Mucosa of rectum (tissue), 2 donors: ENCODE measurements at regions not wholly inside any gene's neighbourhood (a gene's known extent, or its start where the extent isn't known, plus 50 kb on each side); places are given as distances from the start of the nearest gene placed in this dataset.

Source experiments
- H3K27ac ChIP-seq, 2 donors: one replicate each; pipeline ENCODE4 v1.7.0; 2013; ENCODE audit warnings: inconsistent platforms in 2 of 2, low read depth in 2 of 2, low read length in 2 of 2
- H3K27me3 ChIP-seq, 2 donors: one replicate each; pipeline ENCODE4 v1.7.0; 2013; ENCODE audit warnings: low read length in 2 of 2; ENCODE audit not compliant: control insufficient read depth in 2 of 2, insufficient read depth in 2 of 2
- H3K36me3 ChIP-seq, 2 donors: one replicate each; pipeline ENCODE4 v1.7.0; 2013; ENCODE audit warnings: low read length in 2 of 2; ENCODE audit not compliant: control insufficient read depth in 2 of 2, insufficient read depth in 2 of 2
- H3K4me1 ChIP-seq, 2 donors: one replicate each; pipeline ENCODE4 v1.7.0; 2013; ENCODE audit warnings: low read length in 2 of 2, mild to moderate bottlenecking in 1 of 2; ENCODE audit not compliant: control insufficient read depth in 2 of 2, insufficient read depth in 2 of 2
- H3K4me3 ChIP-seq, 2 donors: one replicate each; pipeline ENCODE4 v1.7.0; 2013; ENCODE audit warnings: low read length in 2 of 2
- H3K9ac ChIP-seq, 2 donors: one replicate each; pipeline ENCODE4 v1.7.0; 2013; ENCODE audit warnings: low read length in 2 of 2, low read depth in 1 of 2, mild to moderate bottlenecking in 1 of 2
- H3K9me3 ChIP-seq, 2 donors: one replicate each; pipeline ENCODE4 v1.7.0; 2013; ENCODE audit warnings: low read length in 2 of 2; ENCODE audit not compliant: control insufficient read depth in 2 of 2
- donor health status: healthy.
- donor health status: Normal muscosa, but diverticular disease.

DNA sequence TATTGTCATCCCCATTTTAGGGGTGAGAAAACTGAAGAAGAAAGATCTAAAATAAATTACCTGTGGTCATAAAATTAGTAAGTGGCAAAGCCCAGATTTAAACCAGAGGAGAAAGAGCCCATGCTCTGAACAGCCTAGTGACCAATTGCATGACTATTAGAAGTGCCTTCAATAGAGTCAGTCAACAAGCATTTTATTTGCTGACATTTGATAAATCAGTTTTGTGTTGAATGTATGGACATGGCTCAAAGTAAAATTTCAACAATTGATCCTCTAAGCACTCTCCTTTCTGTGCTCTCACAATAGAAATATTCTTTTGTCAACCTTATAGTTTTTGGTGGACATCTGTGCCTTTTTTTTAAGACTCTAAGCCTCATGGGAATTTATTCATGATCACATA lies 572.9 kb upstream of the SOX9 start:
- Histone ChIP-seq H3K36me3 (no peaks in the 10 kb centered on the region), H3K9ac (no peak overlapping the region), H3K27me3 (no peaks in the 10 kb centered on the region), H3K4me3 (no peak overlapping the region), H3K9me3 (no peaks in the 10 kb centered on the region), H3K4me1 (no peaks in the 10 kb centered on the region), H3K27ac (no peak overlapping the region)

DNA sequence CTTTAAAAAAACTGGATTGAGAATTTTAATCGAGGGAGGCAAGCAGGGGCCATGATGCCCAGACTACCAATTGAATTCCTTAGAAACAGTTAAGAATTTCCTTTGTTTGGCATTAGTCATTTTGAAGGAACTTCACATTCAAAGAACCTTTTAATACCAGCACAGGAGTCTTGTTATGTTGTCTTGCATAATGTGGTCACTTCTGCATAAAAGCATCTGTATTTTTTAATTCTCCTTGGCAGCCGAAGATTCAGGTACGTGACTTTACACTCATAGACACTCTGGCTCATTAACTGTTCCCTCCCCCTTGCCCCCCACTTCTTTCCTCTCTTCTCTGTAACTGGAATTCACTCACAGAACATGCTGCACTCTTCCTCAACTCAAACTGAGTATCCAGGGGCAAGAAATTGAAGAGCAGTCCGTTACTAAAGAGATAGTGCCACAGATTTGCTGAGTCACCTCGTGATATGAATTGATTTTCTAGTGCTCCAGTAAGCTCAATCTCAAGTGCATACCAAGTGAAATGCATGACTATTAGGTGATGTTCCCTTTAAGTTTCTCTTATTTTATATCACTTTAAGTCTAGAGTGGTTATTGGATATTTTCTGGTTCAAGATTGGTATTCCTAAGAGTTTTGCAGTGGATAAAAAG lies 572.2 kb upstream of the SOX9 start:
- Histone ChIP-seq H3K27ac (no peak overlapping the region), H3K27me3 (no peaks in the 10 kb centered on the region), H3K4me1 (no peaks in the 10 kb centered on the region), H3K36me3 (no peaks in the 10 kb centered on the region), H3K9me3 (no peaks in the 10 kb centered on the region), H3K9ac (no peak overlapping the region), H3K4me3 (no peak overlapping the region)

DNA sequence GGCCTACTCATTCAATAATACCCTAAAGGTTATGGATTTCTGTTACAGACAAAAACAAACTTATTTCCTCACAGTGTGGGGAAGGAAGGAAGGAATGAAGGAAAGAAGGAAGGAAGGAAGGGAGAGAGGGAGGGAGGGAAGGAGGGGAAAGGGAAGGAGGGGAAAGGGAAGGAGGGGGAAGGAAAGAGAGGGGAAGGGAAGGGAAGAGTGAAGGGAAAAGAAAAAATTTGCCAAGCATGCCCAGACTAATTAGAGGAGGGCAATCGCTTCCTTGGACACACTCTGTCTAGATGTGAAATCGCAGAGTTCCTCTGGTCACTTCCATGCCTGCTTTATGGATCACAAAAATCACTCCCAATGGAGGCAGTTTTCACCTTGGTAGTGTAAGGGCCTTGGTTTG lies 570.1 kb upstream of the SOX9 start:
- Histone ChIP-seq H3K27ac (no peak overlapping the region), H3K4me3 (no peak overlapping the region), H3K9me3 (no peaks in the 10 kb centered on the region), H3K27me3 (no peaks in the 10 kb centered on the region), H3K9ac (no peak overlapping the region), H3K4me1 (no peaks in the 10 kb centered on the region), H3K36me3 (no peaks in the 10 kb centered on the region)

DNA sequence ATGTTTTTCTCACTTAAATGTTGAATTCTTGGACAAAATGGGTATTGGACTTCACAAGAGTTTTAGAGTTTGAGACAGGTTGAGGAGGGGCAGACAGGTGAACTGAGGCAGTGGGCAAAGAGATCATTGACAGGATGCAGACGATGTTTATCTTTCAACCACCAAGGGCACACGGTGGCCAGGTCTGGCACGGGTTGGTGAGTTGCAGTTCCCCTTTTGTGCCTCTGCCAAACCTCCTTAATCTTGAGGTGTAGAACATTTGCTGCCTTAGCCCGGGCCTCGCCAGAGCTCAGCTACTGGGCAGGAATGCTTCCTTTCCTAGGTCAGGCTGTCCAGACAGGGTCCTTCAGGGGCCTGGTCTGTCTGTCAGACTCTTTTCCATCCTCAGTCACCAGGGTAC lies 567.4 kb upstream of the SOX9 start:
- Histone ChIP-seq H3K4me3 (no peak overlapping the region), H3K9me3 (no peaks in the 10 kb centered on the region), H3K36me3 (no peaks in the 10 kb centered on the region)

DNA sequence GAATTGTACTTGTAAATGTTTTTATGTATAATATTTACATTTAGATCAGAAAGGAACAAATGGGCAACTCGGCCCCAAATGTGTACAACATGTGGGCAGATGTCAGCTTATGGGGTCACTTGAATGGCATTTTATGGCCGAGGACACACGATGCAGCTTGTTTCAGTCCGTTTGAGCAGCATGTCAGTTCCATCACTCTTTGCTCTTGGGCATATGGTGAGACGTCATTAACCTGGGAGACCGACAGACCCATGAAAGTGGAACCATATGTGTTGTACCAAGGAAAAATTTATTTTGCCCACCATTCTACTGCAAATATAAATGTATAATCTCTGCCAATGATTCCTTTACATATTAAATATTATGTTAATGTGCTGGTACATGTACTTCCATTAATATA lies 561.9 kb upstream of the SOX9 start:
- Histone ChIP-seq H3K4me3 (no peak overlapping the region), H3K36me3 (no peaks in the 10 kb centered on the region), H3K9me3 (no peaks in the 10 kb centered on the region), H3K27me3 (no peaks in the 10 kb centered on the region), H3K27ac (no peak overlapping the region), H3K4me1 (no peaks in the 10 kb centered on the region), H3K9ac (no peak overlapping the region)

More for the DNA sequence above, 567.4 kb upstream of the SOX9 start:
- no peak overlapping the region for H3K9ac ChIP-seq
- H3K4me1 ChIP-seq, result no peaks in the 10 kb centered on the region
- H3K27me3 ChIP-seq, result no peaks in the 10 kb centered on the region
- H3K27ac ChIP-seq, result no peak overlapping the region

DNA sequence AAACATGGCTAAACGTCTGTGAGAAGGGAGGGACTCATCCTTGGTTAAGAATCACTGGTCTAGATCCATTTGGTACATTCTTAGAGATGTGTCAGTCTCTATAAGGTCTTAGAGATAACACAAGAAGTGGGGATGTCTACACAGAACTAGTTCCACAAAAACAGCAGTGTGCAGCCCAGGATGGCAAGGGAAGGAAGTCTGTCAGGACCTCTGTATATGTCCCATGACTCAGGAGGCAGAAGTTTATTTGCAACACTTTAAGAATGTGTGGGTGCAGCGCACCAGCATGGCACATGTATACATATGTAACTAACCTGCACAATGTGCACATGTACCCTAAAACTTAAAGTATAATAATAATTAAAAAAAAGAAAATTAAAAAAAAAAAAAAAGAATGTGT lies 548.5 kb upstream of the SOX9 start:
- Histone ChIP-seq H3K4me1 (no peaks in the 10 kb centered on the region), H3K36me3 (no peaks in the 10 kb centered on the region), H3K27me3 (no peaks in the 10 kb centered on the region), H3K4me3 (no peak overlapping the region), H3K9me3 (no peaks in the 10 kb centered on the region), H3K9ac (no peak overlapping the region), H3K27ac (no peak overlapping the region)

DNA sequence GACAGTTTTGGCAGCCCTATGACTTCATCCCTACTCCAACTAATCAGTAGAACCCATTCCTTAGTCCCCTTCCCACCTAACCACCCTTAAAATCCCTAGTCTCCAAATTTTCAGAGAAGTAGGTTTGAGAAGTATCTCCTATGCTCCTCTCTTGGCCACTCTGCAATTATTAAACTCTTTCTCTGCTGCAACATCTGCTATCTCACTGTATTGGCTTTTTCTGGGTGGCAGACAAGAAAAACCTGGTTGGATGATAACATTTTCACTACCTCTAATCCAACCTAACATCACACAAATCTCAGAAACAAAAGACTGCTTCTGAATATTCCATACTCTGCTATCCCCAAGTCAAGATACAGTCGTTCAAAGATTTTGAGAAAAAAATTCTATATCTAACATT lies 542.4 kb upstream of the SOX9 start:
- H3K9me3 ChIP-seq, result no peaks in the 10 kb centered on the region
- no peaks in the 10 kb centered on the region for H3K36me3 ChIP-seq
- H3K4me1 ChIP-seq, result no peaks in the 10 kb centered on the region
- no peak overlapping the region for H3K9ac ChIP-seq
- H3K4me3 ChIP-seq, result no peak overlapping the region
- H3K27me3 ChIP-seq, result no peaks in the 10 kb centered on the region
- H3K27ac ChIP-seq, result no peak overlapping the region

DNA sequence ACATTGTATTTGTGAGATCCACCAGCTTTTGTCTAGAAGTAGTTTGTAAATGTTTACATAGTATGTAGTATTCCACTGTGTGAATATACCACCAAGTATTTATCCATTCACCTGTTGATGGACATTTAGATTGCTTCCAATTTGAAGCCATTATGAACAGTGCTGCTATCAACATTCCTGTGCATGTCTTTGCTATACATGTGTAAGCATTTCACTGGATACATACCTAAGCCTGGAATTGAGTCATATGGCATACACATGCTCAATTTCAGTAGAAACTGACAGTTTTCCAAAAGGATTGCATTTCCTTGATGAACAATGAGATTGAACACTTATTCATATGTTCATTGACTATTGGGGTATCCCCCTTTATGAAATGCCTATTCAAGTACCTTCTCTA lies 540.6 kb upstream of the SOX9 start:
- Histone ChIP-seq H3K4me1 (no peaks in the 10 kb centered on the region), H3K36me3 (no peaks in the 10 kb centered on the region)

DNA sequence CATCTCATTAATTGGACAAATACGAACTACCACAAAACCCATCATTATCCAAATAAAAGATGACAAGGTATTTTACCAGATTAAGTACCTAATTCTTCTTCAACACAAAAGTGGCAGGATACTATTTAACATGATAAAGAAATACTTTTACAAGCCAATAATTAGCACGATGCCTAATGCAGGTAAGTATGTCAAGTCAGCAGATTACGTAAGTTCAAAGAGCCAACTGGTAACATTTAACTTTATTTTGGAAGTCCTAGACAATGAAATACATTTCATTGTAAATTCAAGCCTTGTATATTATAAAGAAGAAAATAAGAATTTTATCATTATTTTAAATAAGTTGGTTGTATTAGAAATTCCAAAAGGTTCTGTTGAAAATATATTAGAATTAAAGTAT lies 535.3 kb upstream of the SOX9 start:
- Histone ChIP-seq H3K27ac (no peak overlapping the region), H3K27me3 (no peaks in the 10 kb centered on the region), H3K9ac (no peak overlapping the region), H3K36me3 (no peaks in the 10 kb centered on the region), H3K9me3 (no peaks in the 10 kb centered on the region), H3K4me3 (no peak overlapping the region), H3K4me1 (no peaks in the 10 kb centered on the region)

More for the DNA sequence above, 540.6 kb upstream of the SOX9 start:
- no peak overlapping the region for H3K4me3 ChIP-seq
- H3K9me3 ChIP-seq, result no peaks in the 10 kb centered on the region
- H3K27me3 ChIP-seq, result no peaks in the 10 kb centered on the region
- H3K9ac ChIP-seq, result no peak overlapping the region
- no peak overlapping the region for H3K27ac ChIP-seq

DNA sequence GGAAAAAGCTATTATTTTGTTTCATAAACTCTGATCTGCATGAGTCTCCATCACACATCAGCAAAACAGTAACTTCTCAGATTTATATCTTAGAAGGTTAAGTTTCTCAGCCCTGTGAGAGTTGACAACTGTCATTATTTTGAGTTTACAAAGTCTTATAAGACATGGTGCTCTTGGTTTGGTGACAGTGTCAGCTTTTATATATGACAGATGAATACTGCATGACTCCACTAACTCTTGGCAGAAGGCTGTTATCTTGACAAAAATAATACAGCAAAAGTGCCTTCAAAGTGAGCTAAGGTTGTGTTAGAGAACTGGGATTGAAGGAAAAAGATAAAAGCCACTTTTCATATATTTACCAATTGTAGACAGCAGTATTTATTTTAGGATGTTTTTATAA lies 528.4 kb upstream of the SOX9 start:
- Histone ChIP-seq H3K4me3 (no peak overlapping the region), H3K36me3 (no peaks in the 10 kb centered on the region), H3K9me3 (no peaks in the 10 kb centered on the region), H3K9ac (no peak overlapping the region), H3K4me1 (no peaks in the 10 kb centered on the region), H3K27me3 (no peaks in the 10 kb centered on the region), H3K27ac (no peak overlapping the region)

DNA sequence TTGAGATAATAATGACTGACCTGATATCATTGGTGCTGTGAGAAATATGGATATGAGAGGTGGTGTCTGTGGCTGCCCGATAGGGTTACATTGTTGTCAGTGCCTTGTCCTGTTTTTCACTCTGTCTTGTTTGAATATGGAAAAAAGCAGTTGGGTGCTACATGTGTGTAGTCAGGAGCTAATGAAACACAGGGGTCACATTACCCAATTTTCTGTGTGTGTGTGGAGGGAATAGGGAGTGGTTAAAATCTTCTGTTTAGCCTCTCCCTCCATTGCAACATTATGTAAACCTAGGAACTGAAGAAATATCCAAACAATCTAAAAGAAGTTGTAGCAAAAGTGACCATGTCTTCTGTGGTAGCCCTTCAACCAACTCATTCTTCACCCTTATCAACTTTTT lies 527.7 kb upstream of the SOX9 start:
- Histone ChIP-seq H3K4me3 (no peak overlapping the region), H3K9ac (no peak overlapping the region), H3K36me3 (no peaks in the 10 kb centered on the region), H3K4me1 (no peaks in the 10 kb centered on the region), H3K27ac (no peak overlapping the region), H3K9me3 (no peaks in the 10 kb centered on the region), H3K27me3 (no peaks in the 10 kb centered on the region)
